ENCODE measurements at regions not wholly inside any gene's neighbourhood (a gene's known extent, or its start where the extent isn't known, plus 50 kb on each side); places are given as distances from the start of the nearest gene placed in this dataset.

DNA sequence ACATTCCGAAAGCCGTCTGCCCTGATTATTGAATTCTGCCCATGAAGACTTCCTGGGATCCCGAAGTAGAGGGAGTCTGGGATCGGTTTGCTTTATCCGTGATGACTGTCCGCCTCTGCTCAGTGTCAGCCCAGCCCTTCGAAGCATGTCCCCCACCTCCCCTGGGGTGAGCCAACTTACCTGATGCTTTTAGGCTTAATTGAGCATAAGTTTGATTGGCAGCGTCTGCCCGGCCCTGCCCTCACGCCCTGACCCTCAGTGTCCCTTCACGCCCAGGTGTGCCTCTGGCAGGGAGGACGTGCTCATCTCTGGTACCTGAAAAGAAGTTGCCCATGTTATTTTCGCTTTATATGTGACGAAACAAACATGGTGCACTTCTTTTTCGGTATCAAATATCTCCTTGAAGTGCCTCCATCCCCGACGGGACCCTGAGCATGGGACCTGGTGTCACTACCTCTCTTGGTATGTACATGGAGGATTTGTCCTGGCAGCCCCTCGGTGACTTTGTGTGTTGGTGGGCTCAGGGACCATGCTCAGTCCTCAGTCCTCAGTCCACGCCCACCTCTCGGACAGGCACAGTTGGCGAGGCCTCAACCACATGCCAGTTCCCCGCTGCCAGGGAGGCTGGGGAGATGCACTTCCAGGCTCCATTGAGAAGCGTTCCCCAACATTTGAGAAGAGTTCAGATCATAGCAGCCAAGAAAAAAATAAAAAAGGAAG lies 130.1 kb upstream of the RTL1 start:
- H3K4me3 Mint-ChIP-seq (ENCODE audit: low read depth), result no peak overlapping the region
- no peak for DNase-seq (ENCODE audit: low spot score, unreplicated experiment)
- H3K27ac Mint-ChIP-seq, result no peak overlapping the region
- no peaks in the 10 kb centered on the region for H3K27me3 Mint-ChIP-seq
- no peaks in the 10 kb centered on the region for H3K9me3 Mint-ChIP-seq (ENCODE audit: low read depth)
- no peaks in the 10 kb centered on the region for H3K4me1 Mint-ChIP-seq (ENCODE audit: low read depth)
- peaks cover 11% of the 10 kb centered on the region for H3K36me3 Mint-ChIP-seq (ENCODE audit: insufficient read depth)
- TF ChIP-seq, protein P1, sequence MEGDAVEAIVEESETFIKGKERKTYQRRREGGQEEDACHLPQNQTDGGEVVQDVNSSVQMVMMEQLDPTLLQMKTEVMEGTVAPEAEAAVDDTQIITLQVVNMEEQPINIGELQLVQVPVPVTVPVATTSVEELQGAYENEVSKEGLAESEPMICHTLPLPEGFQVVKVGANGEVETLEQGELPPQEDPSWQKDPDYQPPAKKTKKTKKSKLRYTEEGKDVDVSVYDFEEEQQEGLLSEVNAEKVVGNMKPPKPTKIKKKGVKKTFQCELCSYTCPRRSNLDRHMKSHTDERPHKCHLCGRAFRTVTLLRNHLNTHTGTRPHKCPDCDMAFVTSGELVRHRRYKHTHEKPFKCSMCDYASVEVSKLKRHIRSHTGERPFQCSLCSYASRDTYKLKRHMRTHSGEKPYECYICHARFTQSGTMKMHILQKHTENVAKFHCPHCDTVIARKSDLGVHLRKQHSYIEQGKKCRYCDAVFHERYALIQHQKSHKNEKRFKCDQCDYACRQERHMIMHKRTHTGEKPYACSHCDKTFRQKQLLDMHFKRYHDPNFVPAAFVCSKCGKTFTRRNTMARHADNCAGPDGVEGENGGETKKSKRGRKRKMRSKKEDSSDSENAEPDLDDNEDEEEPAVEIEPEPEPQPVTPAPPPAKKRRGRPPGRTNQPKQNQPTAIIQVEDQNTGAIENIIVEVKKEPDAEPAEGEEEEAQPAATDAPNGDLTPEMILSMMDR (IDR thresholded peaks at IDR 0.05; ENCODE audit: unreplicated experiment), result no peak

DNA sequence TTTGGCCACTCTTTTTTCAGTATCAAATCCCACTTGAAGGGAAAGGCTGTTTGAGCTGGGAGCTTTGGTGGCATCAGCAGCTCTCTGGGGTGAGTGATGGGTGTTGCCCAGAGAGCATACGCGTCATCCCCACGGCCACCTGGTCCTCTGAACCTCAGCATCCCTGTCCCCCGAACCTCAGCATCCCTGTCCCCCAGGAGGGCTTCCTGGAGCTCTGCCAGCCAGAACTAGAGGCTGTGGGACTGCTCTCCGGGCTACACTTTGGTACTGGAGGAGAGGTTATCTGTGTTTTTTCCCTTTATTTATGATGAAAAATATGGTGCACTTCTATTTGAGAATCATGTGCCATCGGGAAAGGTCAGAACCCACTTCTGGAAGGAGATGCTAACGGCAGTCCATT lies 131.5 kb upstream of the RTL1 start:
- no peak overlapping the region for H3K27ac Mint-ChIP-seq
- TF ChIP-seq, protein P1 (IDR thresholded peaks at IDR 0.05; ENCODE audit: unreplicated experiment), result no peak
- no peaks in the 10 kb centered on the region for H3K27me3 Mint-ChIP-seq
- H3K4me3 Mint-ChIP-seq (ENCODE audit: low read depth), result no peak overlapping the region
- DNase-seq (ENCODE audit: low spot score, unreplicated experiment), result no peak
- H3K36me3 Mint-ChIP-seq (ENCODE audit: insufficient read depth), result peaks cover 14% of the 10 kb centered on the region
- no peaks in the 10 kb centered on the region for H3K9me3 Mint-ChIP-seq (ENCODE audit: low read depth)
- no peaks in the 10 kb centered on the region for H3K4me1 Mint-ChIP-seq (ENCODE audit: low read depth)

DNA sequence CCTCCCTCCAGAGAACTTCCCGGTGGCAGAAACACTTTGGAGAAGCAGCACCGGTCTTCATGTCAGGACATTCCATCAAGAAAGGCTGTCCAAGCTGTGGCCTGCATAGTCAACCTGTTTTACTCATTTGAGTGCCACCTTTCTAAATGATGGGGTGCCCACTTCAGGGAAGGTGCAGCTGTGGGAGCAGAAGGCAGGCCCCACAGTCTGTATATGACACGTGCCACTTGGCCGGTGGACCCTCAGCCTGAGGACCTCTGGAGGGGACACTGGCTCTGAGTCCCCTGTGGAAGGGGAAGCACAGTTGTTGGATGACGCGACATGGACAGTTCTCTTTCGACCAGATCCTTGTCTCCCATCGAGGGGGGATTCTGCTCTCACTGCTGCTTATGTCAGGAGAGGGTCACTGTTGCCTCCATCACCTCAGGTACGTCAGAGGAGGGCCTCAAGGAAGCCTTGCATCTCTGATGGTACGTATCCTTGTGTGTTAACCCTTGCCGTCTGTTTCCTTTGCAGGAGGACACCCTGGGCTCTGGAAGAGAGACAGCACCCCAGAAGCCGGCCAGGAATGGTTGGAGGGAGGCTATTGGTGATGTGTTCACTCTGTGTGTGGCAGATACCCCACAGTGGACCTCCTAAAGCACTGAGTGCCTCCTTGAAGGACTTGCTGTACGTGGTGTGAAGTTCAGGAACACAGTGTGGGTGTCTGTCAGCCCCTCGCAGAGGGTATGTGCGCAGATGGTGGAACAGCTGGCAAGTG lies 132.1 kb upstream of the RTL1 start:
- Mint-ChIP-seq H3K4me1 (ENCODE audit: low read depth) (no peaks in the 10 kb centered on the region), H3K27ac (no peak overlapping the region), H3K27me3 (no peaks in the 10 kb centered on the region), H3K4me3 (ENCODE audit: low read depth) (no peak overlapping the region), H3K9me3 (ENCODE audit: low read depth) (no peaks in the 10 kb centered on the region), H3K36me3 (ENCODE audit: insufficient read depth) (peaks cover 16% of the 10 kb centered on the region)
- TF ChIP-seq, protein P1 (IDR thresholded peaks at IDR 0.05; ENCODE audit: unreplicated experiment), result no peak
- no peak for DNase-seq (ENCODE audit: low spot score, unreplicated experiment)

DNA sequence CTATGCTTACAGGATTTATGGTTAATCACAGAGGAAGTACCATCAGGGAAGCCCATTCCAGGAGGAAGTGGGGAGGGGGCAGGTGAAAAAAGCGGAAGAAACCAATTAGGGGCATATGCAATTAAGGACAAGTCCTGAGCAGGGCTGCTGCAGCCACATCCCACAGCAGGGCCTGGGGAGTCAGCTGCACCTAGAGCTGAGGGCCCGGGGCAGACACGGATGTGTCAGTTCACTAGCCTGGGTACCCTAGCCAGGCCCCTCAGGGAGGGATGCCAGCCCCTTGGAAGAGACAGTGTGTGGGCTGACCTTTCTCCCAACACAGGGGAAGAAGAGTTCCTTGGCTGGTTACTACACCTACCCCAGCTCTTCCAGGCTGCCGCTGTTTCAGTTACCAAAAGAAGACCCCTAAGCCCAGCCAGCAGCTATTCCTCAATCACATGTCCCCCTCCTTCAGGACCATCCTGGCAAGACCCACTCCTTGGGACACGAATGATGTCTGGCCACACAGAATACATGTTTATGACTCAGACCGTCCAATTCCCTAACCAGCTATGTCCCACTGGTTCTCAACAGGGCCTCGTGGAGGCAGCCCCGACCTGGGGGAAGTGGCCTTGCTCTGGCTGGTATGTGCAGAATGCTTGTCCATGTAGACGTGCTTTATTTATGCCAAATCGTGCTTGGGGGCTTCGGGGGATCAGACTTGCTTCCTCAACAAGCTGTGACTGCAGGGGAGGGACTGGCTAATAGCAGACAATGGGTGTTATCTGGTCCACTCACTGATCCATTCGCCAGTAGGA lies 133.7 kb upstream of the RTL1 start:
- TF ChIP-seq, protein P1 (IDR thresholded peaks at IDR 0.05; ENCODE audit: unreplicated experiment), result no peak
- H3K27ac Mint-ChIP-seq, result no peak overlapping the region
- H3K9me3 Mint-ChIP-seq (ENCODE audit: low read depth), result no peaks in the 10 kb centered on the region
- no peaks in the 10 kb centered on the region for H3K27me3 Mint-ChIP-seq
- H3K36me3 Mint-ChIP-seq (ENCODE audit: insufficient read depth), result peaks cover 16% of the 10 kb centered on the region
- no peaks in the 10 kb centered on the region for H3K4me1 Mint-ChIP-seq (ENCODE audit: low read depth)
- no peak overlapping the region for H3K4me3 Mint-ChIP-seq (ENCODE audit: low read depth)
- no peak for DNase-seq (ENCODE audit: low spot score, unreplicated experiment)

Measured in progenitor cell of endocrine pancreas (in vitro differentiated cells).